Sigmoid colon (tissue), 6 donors: ENCODE measurements at regions not wholly inside any gene's neighbourhood (a gene's known extent, or its start where the extent isn't known, plus 50 kb on each side); places are given as distances from the start of the nearest gene placed in this dataset.

Experiments
- DNase-seq: peaks from one replicate; pipeline ENCODE4 v3.0.0-alpha.2; 2019
- H3K27ac ChIP-seq, 4 donors: fragments of 200-600 bp; sonication (generic); one replicate each; pipeline ENCODE4 v1.5.1; 2016 to 2019; ENCODE audit warnings: mild to moderate bottlenecking in 1 of 4
- H3K27me3 ChIP-seq, 3 donors: fragments of 200-600 bp; sonication (generic); one replicate each; pipeline ENCODE4 v1.5.1; 2019; ENCODE audit warnings: mild to moderate bottlenecking in 1 of 3
- H3K36me3 ChIP-seq, 4 donors: fragments of 200-600 bp; sonication (generic); one replicate each; pipeline ENCODE4 v1.5.1; 2016 to 2019
- H3K4me1 ChIP-seq, 4 donors: fragments of 200-600 bp; sonication (generic); one replicate each; pipeline ENCODE4 v1.5.1; 2017 to 2019
- H3K4me3 ChIP-seq, 4 donors: fragments of 200-600 bp; sonication (generic); one replicate each; pipeline ENCODE4 v1.5.1; 2017 to 2019; ENCODE audit warnings: mild to moderate bottlenecking in 2 of 4, moderate library complexity in 1 of 4
- H3K9me3 ChIP-seq, 4 donors: fragments of 200-600 bp in 3 of 4; sonication (generic) in 3 of 4; one replicate each; pipeline versions ENCODE4 v1.5.1 to v1.6.1; 2013 to 2019
- CTCF ChIP-seq, 4 experiments: fragments of 450-650 bp in 3 of 4; fragments of 200-600 bp in 1 of 4; IDR thresholded peaks; one replicate each; pipeline ENCODE4 v1.5.1; 2016 to 2019; ENCODE audit warnings: antibody characterized with exemption in 4 of 4, mild to moderate bottlenecking in 3 of 4, moderate library complexity in 2 of 4
- EP300 ChIP-seq, 4 donors: sonication (generic); formaldehyde crosslinking; IDR thresholded peaks; one replicate each; pipeline ENCODE4 v1.6.1; 2017; ENCODE audit warnings: antibody characterized with exemption in 4 of 4
- POLR2A ChIP-seq, 2 donors: fragments of 450-650 bp; IDR thresholded peaks; one replicate each; pipeline ENCODE4 v1.6.1; 2016; ENCODE audit warnings: antibody characterized with exemption in 2 of 2, mild to moderate bottlenecking in 2 of 2, moderate library complexity in 2 of 2
- POLR2AphosphoS5 ChIP-seq, 4 donors: sonication (generic); formaldehyde crosslinking; IDR thresholded peaks; one replicate each; pipeline ENCODE4 v1.6.1; 2017; ENCODE audit warnings: antibody characterized with exemption in 4 of 4
- WGBS, 2 donors: extraction: QIAGEN DNeasy Blood & Tissue Kit; methylation state at CpG; one replicate each; pipeline ENCODE4 v1.1.7; 2013; 5-methylcytosine and 5-hydroxymethylcytosine counted together
- intact Hi-C: fragments of 100-400 bp; cut with DNase I; formaldehyde crosslinking; loops from one replicate; pipeline ENCODE4 v1.15.1; 2023
- donor health status: healthy with polysubstance abuse.
- donor health status: healthy.

DNA sequence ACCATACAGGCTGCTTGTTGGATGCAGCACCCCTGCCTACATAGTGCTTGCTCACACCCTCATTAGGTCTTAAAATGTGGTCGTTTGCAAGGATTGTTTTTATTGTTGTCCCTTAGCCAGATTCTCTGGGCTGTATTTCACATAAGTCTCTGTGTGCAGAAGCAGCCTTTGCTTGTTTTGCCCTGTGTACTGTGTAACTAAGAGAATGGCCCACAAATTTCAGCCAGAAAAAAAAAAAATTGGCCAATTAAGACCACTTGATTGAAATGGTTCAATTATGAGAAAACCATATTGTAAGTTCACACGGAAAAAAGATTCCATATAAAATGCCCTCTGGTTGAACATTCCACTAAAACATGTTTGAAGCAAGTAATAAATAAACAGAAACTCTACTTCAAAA is 377.1 kb upstream of the SOX11 start:
- H3K4me1 ChIP-seq, result peaks cover 0 to 14% (median 8%) of the 10 kb centered on the region in 4 donors
- H3K4me3 ChIP-seq, result no peak overlapping the region
- H3K27me3 ChIP-seq, result no peaks in the 10 kb centered on the region
- 8 to 50% methylated on average over 2 of the region's 2 CpGs for WGBS, 2 donors
- no peaks in the 10 kb centered on the region for H3K36me3 ChIP-seq
- TF ChIP-seq POLR2A (IDR thresholded peaks at IDR 0.05) (no peak), CTCF (IDR thresholded peaks at IDR 0.05) (no peak), EP300 (IDR thresholded peaks at IDR 0.05) (no peak), POLR2AphosphoS5 (IDR thresholded peaks at IDR 0.05) (no peak)
- no peak overlapping the region for H3K27ac ChIP-seq
- H3K9me3 ChIP-seq, result no peaks in the 10 kb centered on the region
- DNase-seq, result no peak
- intact Hi-C loops, result no loop called here

DNA sequence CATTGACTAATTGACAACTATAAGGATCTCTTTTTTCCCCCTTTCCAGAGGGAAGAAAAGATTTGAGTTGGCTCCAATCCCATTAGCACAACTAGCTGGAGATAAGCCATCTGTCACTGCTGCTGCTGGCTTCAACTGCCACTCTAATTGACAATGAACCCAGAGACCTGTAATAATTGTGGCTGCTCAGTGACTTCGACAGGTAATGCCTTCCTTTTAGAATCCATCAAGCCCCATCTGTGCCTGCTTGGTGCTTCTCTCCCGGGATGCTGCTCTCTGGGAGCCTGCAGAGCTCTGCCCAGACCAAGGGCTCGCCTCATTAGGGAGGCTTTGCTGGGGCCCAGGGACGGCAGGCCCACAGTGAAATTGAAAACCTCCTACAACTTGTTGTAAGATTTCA is 376.7 kb upstream of the SOX11 start:
- 69 to 73% methylated on average over 4 of the region's 4 CpGs for WGBS, 2 donors
- intact Hi-C loops, result no loop called here
- DNase-seq, result no peak

DNA sequence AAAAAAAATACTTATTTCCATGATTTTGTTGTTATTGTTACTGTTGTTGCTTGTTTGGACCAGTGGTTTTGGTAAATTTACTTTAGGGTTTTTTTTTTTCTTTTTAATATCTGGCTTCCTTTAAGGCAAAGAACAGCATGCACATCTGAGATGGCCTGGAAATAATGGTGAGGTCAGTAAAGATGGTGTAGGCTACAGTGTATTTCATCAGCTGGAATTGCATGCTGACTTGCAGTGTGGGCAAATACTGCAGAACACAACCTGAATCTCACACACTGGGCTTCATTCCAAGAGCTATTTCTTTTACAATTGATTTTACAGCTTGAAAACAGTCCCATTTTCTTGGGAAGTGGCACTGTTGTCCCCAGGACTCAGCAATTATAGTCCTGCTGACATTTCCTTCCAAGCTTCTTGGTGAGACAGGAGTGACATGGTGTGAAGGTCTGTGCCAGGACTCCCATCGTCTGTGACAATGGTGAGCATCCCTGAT is 376.1 kb upstream of the SOX11 start:
- Histone ChIP-seq H3K27me3 (no peaks in the 10 kb centered on the region), H3K27ac (no peak overlapping the region), H3K4me3 (no peak overlapping the region), H3K9me3 (no peaks in the 10 kb centered on the region), H3K4me1 (peaks cover 0 to 14% (median 8%) of the 10 kb centered on the region in 4 donors), H3K36me3 (no peaks in the 10 kb centered on the region)
- intact Hi-C loops, result no loop called here
- WGBS, 2 donors, result 76 to 90% methylated on average over 1 of the region's 1 CpG
- no peak for TF ChIP-seq POLR2AphosphoS5 (IDR thresholded peaks at IDR 0.05)
- no peak for TF ChIP-seq EP300 (IDR thresholded peaks at IDR 0.05)
- TF ChIP-seq CTCF (IDR thresholded peaks at IDR 0.05), result no peak
- no peak for TF ChIP-seq POLR2A (IDR thresholded peaks at IDR 0.05)
- no peak for DNase-seq

More for the DNA sequence above, 376.7 kb upstream of the SOX11 start:
- Histone ChIP-seq H3K4me3 (no peak overlapping the region), H3K27me3 (no peaks in the 10 kb centered on the region), H3K36me3 (no peaks in the 10 kb centered on the region), H3K4me1 (peaks cover 0 to 14% (median 8%) of the 10 kb centered on the region in 4 donors), H3K9me3 (no peaks in the 10 kb centered on the region), H3K27ac (no peak overlapping the region)
- TF ChIP-seq POLR2AphosphoS5 (IDR thresholded peaks at IDR 0.05) (no peak), EP300 (IDR thresholded peaks at IDR 0.05) (no peak), POLR2A (IDR thresholded peaks at IDR 0.05) (no peak), CTCF (IDR thresholded peaks at IDR 0.05) (no peak)

DNA sequence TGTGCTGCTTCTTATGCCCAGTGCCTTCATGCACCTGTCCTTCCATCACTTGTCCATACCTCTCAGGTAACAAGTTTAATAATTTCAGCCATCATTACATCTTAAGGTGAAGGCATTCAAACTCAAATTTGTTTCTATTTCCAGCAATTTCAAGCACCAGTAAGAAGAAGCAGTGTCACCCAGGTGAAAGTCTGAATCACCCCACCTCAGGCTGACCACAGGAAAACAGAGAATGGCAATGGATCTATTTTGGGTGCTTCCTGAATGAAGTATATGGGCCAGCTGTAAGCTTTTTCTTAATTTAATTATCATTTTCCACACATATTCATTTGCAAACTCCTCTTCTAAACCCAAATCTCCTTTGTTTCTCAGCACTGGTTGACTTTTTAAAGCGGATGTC is 372.7 kb upstream of the SOX11 start:
- no peak overlapping the region for H3K27ac ChIP-seq
- no peaks in the 10 kb centered on the region for H3K27me3 ChIP-seq
- TF ChIP-seq POLR2A (IDR thresholded peaks at IDR 0.05) (no peak), CTCF (IDR thresholded peaks at IDR 0.05) (no peak), POLR2AphosphoS5 (IDR thresholded peaks at IDR 0.05) (no peak), EP300 (IDR thresholded peaks at IDR 0.05) (no peak)
- no peaks in the 10 kb centered on the region for H3K36me3 ChIP-seq
- no peak overlapping the region for H3K4me3 ChIP-seq
- 90 to 95% methylated on average over 1 of the region's 1 CpG for WGBS, 2 donors
- intact Hi-C loops, result no loop called here
- H3K4me1 ChIP-seq, result peaks cover 0 to 30% (median 15%) of the 10 kb centered on the region in 4 donors
- no peak for DNase-seq
- H3K9me3 ChIP-seq, result no peaks in the 10 kb centered on the region

- WGBS, 2 donors, result 55 to 60% methylated on average over 4 of the region's 4 CpGs
- TF ChIP-seq POLR2AphosphoS5 (IDR thresholded peaks at IDR 0.05) (peak in 3 of 4 donors; percentile 33 to 84 (median 84)), CTCF (IDR thresholded peaks at IDR 0.05) (no peak), EP300 (IDR thresholded peaks at IDR 0.05) (peak in 1 of 4 donors; percentile 47)
- intact Hi-C loops, result loop anchor here (5.0 kb wide), 1 partner anchor 35 kb away; no protein-coding TSS in a partner anchor
Observed at GRCh38 chr2:5322396-5322795, 369.8 kb upstream of the SOX11 start.

More at GRCh38 chr2:5322396-5322795, 369.8 kb upstream of the SOX11 start:
- peak; percentile 74 for DNase-seq
- H3K36me3 ChIP-seq, result no peaks in the 10 kb centered on the region
- H3K27me3 ChIP-seq, result no peaks in the 10 kb centered on the region
- no peaks in the 10 kb centered on the region for H3K9me3 ChIP-seq
- peak overlapping the region in 3 of 4 donors; percentile 37 to 40 (median 39) for H3K27ac ChIP-seq
- H3K4me1 ChIP-seq, result peaks cover 0 to 29% (median 15%) of the 10 kb centered on the region in 4 donors
- no peak overlapping the region for H3K4me3 ChIP-seq
